DMS 273 (cell line): ENCODE measurements at regions not wholly inside any gene's neighbourhood (a gene's known extent, or its start where the extent isn't known, plus 50 kb on each side); places are given as distances from the start of the nearest gene placed in this dataset.
"Not testable (repeated sequence)": the region's sequence is repeated elsewhere in the genome, so short reads cannot be mapped to it uniquely, and the experiment has no call there.

Source experiments
- DNase-seq: peaks from one replicate; lab custom pipeline; 2025; ENCODE audit not compliant: unreplicated experiment; lab: John Stamatoyannopoulos, UW

GRCh38 chr4:19119904-19120560 lies 1098.5 kb upstream of the LCORL start:
- DNase-seq, result no peak

GRCh38 chr4:19117022-19117421 lies 1095.5 kb upstream of the LCORL start:
- DNase-seq, result no peak

- DNase-seq, result no peak
Measured at GRCh38 chr4:19104176-19104575, 1082.6 kb upstream of the LCORL start.

DNA sequence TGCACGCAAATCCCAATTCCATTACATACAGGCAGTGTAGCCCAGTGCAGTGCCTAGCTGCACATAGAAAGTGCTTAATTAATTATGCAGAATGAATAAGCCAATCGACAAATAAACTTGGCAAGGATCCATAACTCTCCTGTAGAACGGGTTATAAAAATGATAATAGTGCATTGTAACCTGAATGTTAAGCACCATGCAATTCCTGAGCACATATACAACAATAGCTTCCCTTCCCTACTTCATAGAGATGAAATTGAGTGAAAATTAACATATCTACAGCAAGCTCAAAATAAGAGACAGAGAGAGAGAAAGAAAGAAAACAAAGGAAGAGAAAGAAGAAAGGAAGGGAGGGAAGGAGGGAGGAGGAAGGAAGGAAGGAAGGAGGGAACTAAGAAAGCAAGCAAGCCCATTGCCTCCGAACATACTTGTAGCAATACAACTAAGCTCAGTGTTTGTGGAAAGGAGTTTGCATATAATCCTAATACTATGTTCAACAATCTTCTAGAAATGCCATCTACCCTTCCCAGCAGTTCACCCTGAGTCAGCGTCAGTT lies 1074.0 kb upstream of the LCORL start:
- DNase-seq, result no peak

DNA sequence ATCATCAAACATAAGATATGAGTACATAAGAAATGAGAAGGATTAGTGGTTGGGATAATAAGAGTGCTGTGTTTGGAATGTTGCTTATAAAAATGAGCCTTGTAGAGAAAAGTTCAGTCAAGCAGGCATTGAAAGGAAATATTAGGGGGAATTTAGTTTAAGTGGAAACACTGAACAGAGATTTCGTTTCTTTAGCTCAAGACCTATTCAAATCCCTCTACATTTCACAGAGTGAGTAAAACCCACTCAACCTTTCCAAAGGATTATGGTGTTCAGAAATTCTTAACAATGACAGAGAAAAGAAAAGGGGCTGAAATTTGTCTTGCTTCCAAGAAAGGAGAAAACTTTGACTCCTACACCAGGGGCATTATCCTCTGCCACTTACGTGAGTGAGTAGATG lies 1072.4 kb upstream of the LCORL start:
- DNase-seq, result no peak

DNA sequence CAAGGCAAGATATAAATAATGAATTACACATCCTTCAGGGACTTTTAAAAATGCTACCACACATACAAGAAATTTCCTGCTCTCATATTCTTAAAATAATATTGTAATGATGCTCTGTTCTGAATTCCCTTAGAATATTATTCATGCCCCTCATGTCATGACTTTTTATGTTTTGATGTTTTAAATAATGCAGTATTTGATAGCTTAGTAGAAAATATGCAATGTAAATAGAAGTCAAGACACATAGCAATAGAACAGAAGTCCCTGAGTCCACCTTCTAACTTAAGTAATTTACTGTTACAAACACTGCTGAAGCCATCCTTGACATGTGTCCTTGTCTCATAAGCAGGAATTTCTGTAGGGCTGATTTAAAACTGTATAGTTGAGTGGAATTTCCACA lies 1071.2 kb upstream of the LCORL start:
- no peak for DNase-seq

- DNase-seq, result no peak
Measured at GRCh38 chr4:19074036-19074435, 1052.5 kb upstream of the LCORL start.

DNA sequence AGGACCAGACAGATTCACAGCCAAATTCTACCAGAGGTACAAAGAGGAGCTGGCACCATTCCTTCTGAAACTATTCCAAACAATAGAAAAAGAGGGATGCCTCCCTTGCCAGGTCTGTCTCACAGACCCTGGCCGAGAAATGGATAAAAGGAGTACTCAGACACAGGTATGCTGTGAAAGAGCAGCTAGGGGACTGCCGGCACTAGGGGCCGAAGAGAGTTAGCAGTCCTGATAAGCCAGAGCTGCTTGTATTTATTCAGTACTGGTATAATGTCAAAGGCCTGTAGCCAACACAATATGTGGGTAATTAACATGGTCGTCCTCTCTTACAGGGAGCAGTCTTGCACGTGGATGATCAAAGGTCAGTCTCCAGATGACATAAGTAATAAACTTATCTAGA lies 1042.1 kb upstream of the LCORL start:
- no peak for DNase-seq

GRCh38 chr4:19054916-19055315 lies 1033.4 kb upstream of the LCORL start:
- no peak for DNase-seq

GRCh38 chr4:19051831-19052230 lies 1030.3 kb upstream of the LCORL start:
- DNase-seq, result no peak

DNA sequence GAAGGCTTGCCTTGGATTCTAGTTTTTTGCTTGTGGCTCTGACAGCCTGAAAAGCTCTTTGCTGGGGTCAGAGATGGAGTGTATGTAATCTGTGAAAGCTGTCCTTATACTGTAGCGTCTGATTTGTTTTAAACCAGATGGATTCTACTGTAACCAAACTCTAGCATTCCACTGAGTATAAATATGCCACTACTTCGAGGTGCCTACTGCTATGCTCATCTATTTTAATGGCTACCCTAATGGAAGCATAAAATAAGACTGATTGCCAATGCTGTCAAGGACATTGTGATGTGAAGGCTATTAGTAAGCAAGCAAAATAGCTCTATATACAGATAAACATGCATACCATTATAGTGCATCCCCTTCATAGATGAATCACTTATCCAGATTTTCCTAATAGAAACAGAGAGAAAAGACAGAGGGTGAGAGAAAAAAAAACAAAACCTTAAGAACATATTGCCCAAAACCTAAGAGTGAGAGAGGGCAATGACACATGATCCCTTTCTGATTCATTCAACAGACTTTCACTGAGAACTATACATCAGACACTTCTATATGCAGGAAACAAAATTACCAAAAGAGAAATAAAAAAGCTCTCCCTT lies 1025.8 kb upstream of the LCORL start:
- DNase-seq, result no peak

DNA sequence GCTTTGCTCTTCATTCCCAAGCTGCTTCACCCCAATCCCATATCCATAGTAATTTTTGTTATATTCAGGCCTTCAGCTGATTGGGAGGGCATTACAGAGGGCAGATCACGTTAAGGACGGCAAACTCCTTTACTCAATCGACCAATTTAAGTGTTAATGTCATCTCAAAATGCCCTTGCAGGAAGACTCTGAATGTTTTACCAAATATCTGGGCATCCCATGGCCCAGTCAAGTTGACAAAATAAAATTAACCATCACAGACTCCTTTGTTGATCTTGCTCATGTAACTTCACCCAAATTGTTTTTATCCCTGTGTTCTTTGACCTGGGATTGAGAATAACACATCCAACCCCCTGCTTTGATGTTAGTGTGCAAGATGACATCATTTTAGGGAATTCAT lies 1018.3 kb upstream of the LCORL start:
- DNase-seq, result no peak

- DNase-seq, result no peak
Measured at GRCh38 chr4:19038231-19038630, 1016.7 kb upstream of the LCORL start.

- no peak for DNase-seq
Measured at GRCh38 chr4:19033816-19034733, 1012.5 kb upstream of the LCORL start.

DNA sequence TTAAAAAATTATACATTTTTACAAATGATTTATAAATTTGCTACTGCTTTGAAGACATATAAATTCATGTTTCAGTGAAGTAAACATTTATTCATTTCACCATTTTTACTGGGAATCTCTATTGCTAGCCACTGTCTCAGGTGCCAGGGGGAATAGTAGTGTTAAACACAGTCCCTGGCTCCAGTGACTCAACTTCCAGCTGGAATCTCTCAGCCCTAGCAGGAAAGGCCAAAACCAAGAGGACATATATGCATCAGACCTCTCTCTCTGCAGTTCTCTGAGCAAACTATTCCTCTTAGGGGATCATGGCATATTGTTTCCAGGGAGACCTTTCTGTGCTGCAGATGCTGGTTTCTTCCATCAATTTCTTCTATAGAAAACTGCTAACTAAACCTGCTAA lies 1009.0 kb upstream of the LCORL start:
- no peak for DNase-seq

DNA sequence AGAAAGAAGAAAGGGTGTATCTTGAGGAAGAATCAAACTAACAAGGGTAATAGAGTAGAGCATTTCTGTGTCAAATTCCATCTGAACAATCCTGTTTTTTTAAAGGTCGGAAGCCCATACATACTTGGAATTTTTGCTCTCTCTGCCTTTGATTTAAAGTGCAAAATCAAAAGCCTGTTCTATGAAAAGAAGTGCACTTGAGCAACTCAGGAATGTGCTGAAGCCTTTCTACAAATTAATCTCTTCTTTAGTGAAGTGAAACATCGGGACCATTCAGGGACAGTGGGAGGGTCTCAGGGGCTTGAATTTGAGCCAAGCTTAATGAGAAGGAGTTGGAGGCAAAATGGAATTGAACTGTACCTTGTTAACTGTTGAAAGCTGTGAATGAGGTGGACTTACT lies 1008.5 kb upstream of the LCORL start:
- DNase-seq, result no peak

DNA sequence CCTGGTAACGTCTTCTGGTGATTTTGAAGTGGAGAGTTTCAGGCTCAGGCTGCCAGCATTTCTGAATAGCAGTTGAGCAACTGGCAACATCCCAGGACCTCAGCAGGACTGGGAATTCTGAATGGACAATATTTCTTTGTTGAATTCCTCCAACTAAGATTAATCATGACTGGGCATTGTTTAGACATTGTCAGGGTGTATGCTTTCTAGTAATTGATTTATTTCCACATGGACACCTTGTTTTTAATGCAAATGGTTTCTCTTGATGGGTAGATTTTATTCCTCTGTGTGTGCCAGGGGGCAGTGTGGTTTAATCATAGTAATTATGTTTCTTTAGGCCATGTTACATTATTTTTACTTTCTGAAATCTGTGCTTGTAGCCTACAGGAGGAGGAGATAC lies 1004.7 kb upstream of the LCORL start:
- DNase-seq, result no peak

GRCh38 chr4:19025031-19025430 lies 1003.5 kb upstream of the LCORL start:
- no peak for DNase-seq

GRCh38 chr4:19024047-19024446 lies 1002.5 kb upstream of the LCORL start:
- no peak for DNase-seq

DNA sequence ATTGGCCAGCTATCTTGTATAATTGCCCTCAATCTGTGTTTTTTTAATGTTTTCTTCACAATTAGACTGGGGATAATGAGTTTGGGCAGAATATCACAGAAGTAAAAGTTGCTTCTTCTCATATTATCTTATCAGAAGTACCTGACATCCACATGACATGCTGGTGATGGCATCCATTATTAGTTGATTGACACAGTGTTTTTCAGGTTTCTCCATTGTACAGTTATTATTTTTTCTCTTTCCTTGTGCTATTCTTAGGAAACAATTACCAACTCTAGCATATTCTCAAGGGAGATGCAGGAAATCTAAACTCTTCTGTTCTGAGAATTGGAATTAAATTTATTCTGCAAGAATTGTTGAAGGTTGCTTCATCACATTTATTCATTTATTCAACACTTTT lies 1000.1 kb upstream of the LCORL start:
- no peak for DNase-seq

DNA sequence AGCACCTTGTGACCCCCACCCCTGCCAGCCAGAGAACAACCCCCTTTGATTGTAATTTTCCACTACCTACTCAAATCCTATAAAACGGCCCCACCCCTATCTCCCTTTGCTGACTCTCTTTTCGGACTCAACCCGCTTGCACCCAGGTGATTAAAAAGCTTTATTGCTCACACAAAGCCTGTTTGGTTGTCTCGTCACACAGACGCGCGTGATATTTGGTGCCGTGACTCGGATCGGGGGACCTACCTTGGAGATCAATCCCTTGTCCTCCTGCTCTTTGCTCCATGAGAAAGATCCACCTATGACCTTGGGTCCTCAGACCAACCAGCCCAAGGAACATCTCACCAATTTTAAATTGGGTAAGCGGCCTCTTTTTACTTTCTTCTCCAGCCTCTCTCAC lies 995.0 kb upstream of the LCORL start:
- not testable (repeated sequence) for DNase-seq

- no peak for DNase-seq
Measured at GRCh38 chr4:19014594-19014993, 993.0 kb upstream of the LCORL start.
